ENCODE measurements at regions not wholly inside any gene's neighbourhood (a gene's known extent, or its start where the extent isn't known, plus 50 kb on each side); places are given as distances from the start of the nearest gene placed in this dataset.
"Not testable (repeated sequence)": the region's sequence is repeated elsewhere in the genome, so short reads cannot be mapped to it uniquely, and the experiment has no call there.

GRCh38 chr7:35924668-35925067 lies 123.8 kb downstream of the SEPTIN7 start:
- H3K4me1 Mint-ChIP-seq (ENCODE audit: insufficient read depth, unreplicated experiment); H3K27ac Mint-ChIP-seq (ENCODE audit: low read depth, unreplicated experiment); DNase-seq (ENCODE audit: unreplicated experiment); H3K9me3 Mint-ChIP-seq (ENCODE audit: unreplicated experiment); POLR2A ChIA-PET; BruUV-seq (replicated peaks); intact Hi-C loops (cut with micrococcal nuclease); H3K4me3 Mint-ChIP-seq (ENCODE audit: unreplicated experiment); H3K36me3 Mint-ChIP-seq (ENCODE audit: insufficient read depth, unreplicated experiment); H3K27me3 Mint-ChIP-seq (ENCODE audit: insufficient read depth, unreplicated experiment); CTCF ChIA-PET: not testable (repeated sequence)

- DNase-seq (ENCODE audit: unreplicated experiment); H3K27me3 Mint-ChIP-seq (ENCODE audit: insufficient read depth, unreplicated experiment); H3K4me3 Mint-ChIP-seq (ENCODE audit: unreplicated experiment); POLR2A ChIA-PET; BruUV-seq (replicated peaks); H3K9me3 Mint-ChIP-seq (ENCODE audit: unreplicated experiment); H3K27ac Mint-ChIP-seq (ENCODE audit: low read depth, unreplicated experiment); CTCF ChIA-PET; H3K4me1 Mint-ChIP-seq (ENCODE audit: insufficient read depth, unreplicated experiment); intact Hi-C loops (cut with micrococcal nuclease): not testable (repeated sequence)
- peaks cover 11% of the 10 kb centered on the region for H3K36me3 Mint-ChIP-seq (ENCODE audit: insufficient read depth, unreplicated experiment)
Observed at GRCh38 chr7:35926966-35927365, 126.1 kb downstream of the SEPTIN7 start.

- BruUV-seq (replicated peaks); intact Hi-C loops (cut with micrococcal nuclease); H3K4me3 Mint-ChIP-seq (ENCODE audit: unreplicated experiment); H3K4me1 Mint-ChIP-seq (ENCODE audit: insufficient read depth, unreplicated experiment); CTCF ChIA-PET; H3K9me3 Mint-ChIP-seq (ENCODE audit: unreplicated experiment); DNase-seq (ENCODE audit: unreplicated experiment); H3K27me3 Mint-ChIP-seq (ENCODE audit: insufficient read depth, unreplicated experiment); POLR2A ChIA-PET; H3K27ac Mint-ChIP-seq (ENCODE audit: low read depth, unreplicated experiment): not testable (repeated sequence)
- H3K36me3 Mint-ChIP-seq (ENCODE audit: insufficient read depth, unreplicated experiment): peaks cover 10% of the 10 kb centered on the region
Observed at GRCh38 chr7:35931134-35931533, 130.3 kb downstream of the SEPTIN7 start.

GRCh38 chr7:35931551-35931950 lies 130.7 kb downstream of the SEPTIN7 start:
- H3K4me3 Mint-ChIP-seq (ENCODE audit: unreplicated experiment); DNase-seq (ENCODE audit: unreplicated experiment); CTCF ChIA-PET; H3K4me1 Mint-ChIP-seq (ENCODE audit: insufficient read depth, unreplicated experiment); intact Hi-C loops (cut with micrococcal nuclease); H3K27ac Mint-ChIP-seq (ENCODE audit: low read depth, unreplicated experiment); H3K36me3 Mint-ChIP-seq (ENCODE audit: insufficient read depth, unreplicated experiment); BruUV-seq (replicated peaks); POLR2A ChIA-PET; H3K27me3 Mint-ChIP-seq (ENCODE audit: insufficient read depth, unreplicated experiment); H3K9me3 Mint-ChIP-seq (ENCODE audit: unreplicated experiment): not testable (repeated sequence)

GRCh38 chr7:35940695-35941094 lies 139.8 kb downstream of the SEPTIN7 start:
- H3K27me3 Mint-ChIP-seq (ENCODE audit: insufficient read depth, unreplicated experiment); H3K9me3 Mint-ChIP-seq (ENCODE audit: unreplicated experiment); CTCF ChIA-PET; POLR2A ChIA-PET; intact Hi-C loops (cut with micrococcal nuclease); BruUV-seq (replicated peaks); H3K4me3 Mint-ChIP-seq (ENCODE audit: unreplicated experiment); H3K4me1 Mint-ChIP-seq (ENCODE audit: insufficient read depth, unreplicated experiment); DNase-seq (ENCODE audit: unreplicated experiment); H3K36me3 Mint-ChIP-seq (ENCODE audit: insufficient read depth, unreplicated experiment); H3K27ac Mint-ChIP-seq (ENCODE audit: low read depth, unreplicated experiment): not testable (repeated sequence)

GRCh38 chr7:35945621-35946020 lies 144.8 kb downstream of the SEPTIN7 start:
- H3K27ac Mint-ChIP-seq (ENCODE audit: low read depth, unreplicated experiment); BruUV-seq (replicated peaks); CTCF ChIA-PET; H3K9me3 Mint-ChIP-seq (ENCODE audit: unreplicated experiment); H3K27me3 Mint-ChIP-seq (ENCODE audit: insufficient read depth, unreplicated experiment); POLR2A ChIA-PET; intact Hi-C loops (cut with micrococcal nuclease); H3K4me3 Mint-ChIP-seq (ENCODE audit: unreplicated experiment); H3K4me1 Mint-ChIP-seq (ENCODE audit: insufficient read depth, unreplicated experiment); H3K36me3 Mint-ChIP-seq (ENCODE audit: insufficient read depth, unreplicated experiment): not testable (repeated sequence)
- peak; percentile 1 for DNase-seq (ENCODE audit: unreplicated experiment)

GRCh38 chr7:35955735-35956134 lies 154.9 kb downstream of the SEPTIN7 start:
- H3K4me3 Mint-ChIP-seq (ENCODE audit: unreplicated experiment); H3K36me3 Mint-ChIP-seq (ENCODE audit: insufficient read depth, unreplicated experiment); H3K4me1 Mint-ChIP-seq (ENCODE audit: insufficient read depth, unreplicated experiment); POLR2A ChIA-PET; intact Hi-C loops (cut with micrococcal nuclease); BruUV-seq (replicated peaks); H3K27ac Mint-ChIP-seq (ENCODE audit: low read depth, unreplicated experiment); H3K27me3 Mint-ChIP-seq (ENCODE audit: insufficient read depth, unreplicated experiment); DNase-seq (ENCODE audit: unreplicated experiment); H3K9me3 Mint-ChIP-seq (ENCODE audit: unreplicated experiment); CTCF ChIA-PET: not testable (repeated sequence)

- H3K27me3 Mint-ChIP-seq (ENCODE audit: insufficient read depth, unreplicated experiment); H3K4me3 Mint-ChIP-seq (ENCODE audit: unreplicated experiment); BruUV-seq (replicated peaks); POLR2A ChIA-PET; intact Hi-C loops (cut with micrococcal nuclease); DNase-seq (ENCODE audit: unreplicated experiment); H3K9me3 Mint-ChIP-seq (ENCODE audit: unreplicated experiment); H3K27ac Mint-ChIP-seq (ENCODE audit: low read depth, unreplicated experiment); H3K4me1 Mint-ChIP-seq (ENCODE audit: insufficient read depth, unreplicated experiment); H3K36me3 Mint-ChIP-seq (ENCODE audit: insufficient read depth, unreplicated experiment); CTCF ChIA-PET: not testable (repeated sequence)
Observed at GRCh38 chr7:35956988-35957387, 156.1 kb downstream of the SEPTIN7 start.

- DNase-seq (ENCODE audit: unreplicated experiment); H3K9me3 Mint-ChIP-seq (ENCODE audit: unreplicated experiment); H3K4me3 Mint-ChIP-seq (ENCODE audit: unreplicated experiment); POLR2A ChIA-PET; BruUV-seq (replicated peaks); H3K4me1 Mint-ChIP-seq (ENCODE audit: insufficient read depth, unreplicated experiment); intact Hi-C loops (cut with micrococcal nuclease); H3K36me3 Mint-ChIP-seq (ENCODE audit: insufficient read depth, unreplicated experiment); H3K27me3 Mint-ChIP-seq (ENCODE audit: insufficient read depth, unreplicated experiment); CTCF ChIA-PET; H3K27ac Mint-ChIP-seq (ENCODE audit: low read depth, unreplicated experiment): not testable (repeated sequence)
Observed at GRCh38 chr7:35961260-35961659, 160.4 kb downstream of the SEPTIN7 start.

- POLR2A ChIA-PET; H3K27ac Mint-ChIP-seq (ENCODE audit: low read depth, unreplicated experiment); CTCF ChIA-PET; H3K4me3 Mint-ChIP-seq (ENCODE audit: unreplicated experiment); H3K36me3 Mint-ChIP-seq (ENCODE audit: insufficient read depth, unreplicated experiment); DNase-seq (ENCODE audit: unreplicated experiment); H3K9me3 Mint-ChIP-seq (ENCODE audit: unreplicated experiment); H3K4me1 Mint-ChIP-seq (ENCODE audit: insufficient read depth, unreplicated experiment); H3K27me3 Mint-ChIP-seq (ENCODE audit: insufficient read depth, unreplicated experiment); BruUV-seq (replicated peaks); intact Hi-C loops (cut with micrococcal nuclease): not testable (repeated sequence)
Observed at GRCh38 chr7:35962607-35963006, 161.8 kb downstream of the SEPTIN7 start.

Measured in MCF 10A (cell line).